ENCODE measurements at regions not wholly inside any gene's neighbourhood (a gene's known extent, or its start where the extent isn't known, plus 50 kb on each side); places are given as distances from the start of the nearest gene placed in this dataset.

DNA sequence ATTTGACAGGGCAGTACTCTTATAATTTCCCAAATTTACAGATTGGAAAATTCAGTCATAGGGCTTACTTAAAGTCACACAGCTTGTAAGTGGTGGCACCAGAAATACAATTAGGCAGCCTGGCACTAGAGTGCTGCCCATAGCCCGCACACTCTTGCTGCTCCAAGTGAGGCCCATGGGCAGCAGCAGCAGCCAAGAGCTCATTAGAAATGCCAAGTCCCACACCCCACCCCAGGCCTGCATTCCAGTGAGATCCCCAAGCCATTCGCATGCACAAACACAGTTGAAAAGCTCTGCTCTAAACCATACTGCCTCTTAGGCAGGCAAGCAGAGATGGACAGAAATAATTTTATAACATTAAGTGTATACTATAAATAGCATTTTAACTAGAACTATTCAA lies 379.3 kb upstream of the PKDCC start:
- TF ChIP-seq EZH2 (IDR thresholded peaks at IDR 0.05; ENCODE audit: borderline replicate concordance, low read length) = no peak
- TF ChIP-seq, protein P1, sequence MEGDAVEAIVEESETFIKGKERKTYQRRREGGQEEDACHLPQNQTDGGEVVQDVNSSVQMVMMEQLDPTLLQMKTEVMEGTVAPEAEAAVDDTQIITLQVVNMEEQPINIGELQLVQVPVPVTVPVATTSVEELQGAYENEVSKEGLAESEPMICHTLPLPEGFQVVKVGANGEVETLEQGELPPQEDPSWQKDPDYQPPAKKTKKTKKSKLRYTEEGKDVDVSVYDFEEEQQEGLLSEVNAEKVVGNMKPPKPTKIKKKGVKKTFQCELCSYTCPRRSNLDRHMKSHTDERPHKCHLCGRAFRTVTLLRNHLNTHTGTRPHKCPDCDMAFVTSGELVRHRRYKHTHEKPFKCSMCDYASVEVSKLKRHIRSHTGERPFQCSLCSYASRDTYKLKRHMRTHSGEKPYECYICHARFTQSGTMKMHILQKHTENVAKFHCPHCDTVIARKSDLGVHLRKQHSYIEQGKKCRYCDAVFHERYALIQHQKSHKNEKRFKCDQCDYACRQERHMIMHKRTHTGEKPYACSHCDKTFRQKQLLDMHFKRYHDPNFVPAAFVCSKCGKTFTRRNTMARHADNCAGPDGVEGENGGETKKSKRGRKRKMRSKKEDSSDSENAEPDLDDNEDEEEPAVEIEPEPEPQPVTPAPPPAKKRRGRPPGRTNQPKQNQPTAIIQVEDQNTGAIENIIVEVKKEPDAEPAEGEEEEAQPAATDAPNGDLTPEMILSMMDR (conservative IDR thresholded peaks at IDR 0.05 in 1 of 2, IDR thresholded peaks at IDR 0.05 in 1 of 2; ENCODE audit: extremely low read depth in 1 of 2, insufficient read depth in 1 of 2, low read depth in 1 of 2, low read length in 2 of 2) = no peak

All from mammary epithelial cell (primary cell).